BJ (cell line): ENCODE measurements at regions not wholly inside any gene's neighbourhood (a gene's known extent, or its start where the extent isn't known, plus 50 kb on each side); places are given as distances from the start of the nearest gene placed in this dataset.

Experiments used
- CTCF ChIA-PET: fragments of 350-600 bp; formaldehyde crosslinking; extraction: SDS; loops from one replicate; lab custom pipeline; 2021; ENCODE audit warnings: antibody characterized with exemption, inconsistent platforms; lab: Yijun Ruan, JAX
- POLR2A ChIA-PET: fragments of 300-600 bp; sonication (Branson Sonifier 250); formaldehyde crosslinking; extraction: SDS; loops from one replicate; lab custom pipeline; 2021; ENCODE audit warnings: antibody characterized with exemption; lab: Charles Lee
- DNase-seq: peaks from one replicate; pipeline ENCODE4 v3.0.0-alpha.2; 2011; ENCODE audit warnings: low read depth
- H3K27me3 ChIP-seq: 2 replicates; pipeline ENCODE4 v1.6.0; 2011; ENCODE audit warnings: low read length; ENCODE audit not compliant: control insufficient read depth, insufficient read depth
- H3K36me3 ChIP-seq: 2 replicates; pipeline ENCODE4 v1.5.1; 2011; ENCODE audit warnings: low read length; ENCODE audit not compliant: control insufficient read depth, insufficient read depth
- H3K4me3 ChIP-seq: 2 replicates; pipeline ENCODE4 v1.5.1; 2011; ENCODE audit warnings: low read depth, mild to moderate bottlenecking, control low read depth, low read length
- CTCF ChIP-seq: IDR thresholded peaks from 2 replicates; pipeline ENCODE4 v1.5.1; 2011; ENCODE audit warnings: low read depth, mild to moderate bottlenecking, control low read depth, inconsistent platforms, low read length, moderate library complexity; ENCODE audit not compliant: insufficient read depth

- peaks cover 26% of the 10 kb centered on the region for H3K36me3 ChIP-seq
- DNase-seq, result no peak
- H3K4me3 ChIP-seq, result no peak overlapping the region
- TF ChIP-seq CTCF, result no peak
- ChIA-PET CTCF (interaction anchor here (0.7 to 1.9 kb wide), 2 partner anchors 11 to 28 kb away, joined by 3 to 8 read pairs; no protein-coding TSS in a partner anchor), POLR2A (no interaction called here)
- no peaks in the 10 kb centered on the region for H3K27me3 ChIP-seq
Observed at GRCh38 chr11:10622108-10622507, 53.6 kb upstream of the LYVE1 start.

- CTCF ChIA-PET, result interaction anchor here (0.7 to 1.9 kb wide), 3 partner anchors 19 to 117 kb away, joined by 3 to 6 read pairs (median 5); partner anchors contain the start of gene RNF141
- H3K36me3 ChIP-seq, result peaks cover 13% of the 10 kb centered on the region
- POLR2A ChIA-PET, result interaction anchor here (0.6 kb wide), 1 partner anchor 40 kb away, joined by 3 read pairs; no protein-coding TSS in a partner anchor
- DNase-seq, result no peak
- no peak overlapping the region for H3K4me3 ChIP-seq
- no peak for TF ChIP-seq CTCF
- H3K27me3 ChIP-seq, result no peaks in the 10 kb centered on the region
Observed at GRCh38 chr11:10619131-10619680, 50.7 kb upstream of the LYVE1 start.

- TF ChIP-seq CTCF, result no peak
- ChIA-PET CTCF (interaction anchor here (0.6 to 1.9 kb wide), 6 partner anchors 14 to 294 kb away, joined by 3 to 6 read pairs (median 3); partner anchors contain the start of gene RNF141), POLR2A (interaction anchor here (0.5 to 0.6 kb wide), 2 partner anchors 41 to 65 kb away, joined by 3 to 9 read pairs; no protein-coding TSS in a partner anchor)
- Histone ChIP-seq H3K36me3 (peaks cover 14% of the 10 kb centered on the region), H3K27me3 (no peaks in the 10 kb centered on the region), H3K4me3 (no peak overlapping the region)
- DNase-seq, result no peak
Observed at GRCh38 chr11:10618490-10618889, 50.0 kb upstream of the LYVE1 start.
